ENCODE measurements at regions not wholly inside any gene's neighbourhood (a gene's known extent, or its start where the extent isn't known, plus 50 kb on each side); places are given as distances from the start of the nearest gene placed in this dataset.
"Not testable (repeated sequence)": the region's sequence is repeated elsewhere in the genome, so short reads cannot be mapped to it uniquely, and the experiment has no call there.

- DNase-seq: no peak
Observed at GRCh38 chr2:142315346-142315745, 184.5 kb upstream of the LRP1B start.

- no peak for DNase-seq
Observed at GRCh38 chr2:142314164-142314563, 183.3 kb upstream of the LRP1B start.

- no peak for DNase-seq
Observed at GRCh38 chr2:142310530-142310929, 179.7 kb upstream of the LRP1B start.

- DNase-seq: no peak
Observed at GRCh38 chr2:142308744-142309143, 177.9 kb upstream of the LRP1B start.

- no peak for DNase-seq
Observed at GRCh38 chr2:142307616-142308115, 176.8 kb upstream of the LRP1B start.

GRCh38 chr2:142307086-142307485 is 176.3 kb upstream of the LRP1B start:
- DNase-seq: no peak

DNA sequence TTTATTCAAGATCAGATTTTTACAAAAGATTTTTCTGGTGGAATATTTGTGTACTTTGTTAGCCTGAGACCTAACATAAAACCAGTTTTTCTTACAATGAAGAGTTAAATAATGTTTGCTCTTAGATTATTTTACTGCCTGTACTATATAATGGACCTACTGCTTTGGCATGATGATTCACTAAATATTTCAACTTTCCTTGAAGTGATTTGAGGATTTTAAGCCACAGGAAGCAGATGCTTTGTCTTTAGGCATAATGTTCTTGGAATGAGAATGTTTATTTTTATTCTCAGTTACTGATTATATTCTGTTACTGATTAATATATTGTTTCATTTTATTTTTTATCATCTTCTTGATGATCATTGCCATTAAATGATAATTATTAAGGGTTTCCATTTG is 175.3 kb upstream of the LRP1B start:
- DNase-seq: no peak

DNA sequence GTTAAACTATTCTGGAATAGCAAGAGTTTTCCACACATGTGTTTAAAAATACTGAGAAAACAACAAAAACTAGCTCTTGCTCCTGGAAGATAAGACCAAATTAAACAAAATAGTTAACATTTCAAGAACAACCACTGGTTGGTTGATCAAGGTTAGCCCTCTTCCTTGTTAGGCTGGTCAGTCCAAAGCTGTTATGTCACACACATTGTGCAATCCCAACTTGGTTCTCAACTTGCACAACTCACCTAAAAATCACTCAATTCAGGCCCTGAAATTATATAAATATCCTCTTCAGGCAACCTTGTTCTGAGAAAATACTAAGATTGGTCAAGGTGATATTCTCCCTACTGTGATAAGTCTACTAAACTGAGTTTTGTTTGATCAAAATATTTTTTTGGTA is 169.7 kb upstream of the LRP1B start:
- no peak for DNase-seq

- DNase-seq: no peak
Observed at GRCh38 chr2:142299021-142299420, 168.2 kb upstream of the LRP1B start.

DNA sequence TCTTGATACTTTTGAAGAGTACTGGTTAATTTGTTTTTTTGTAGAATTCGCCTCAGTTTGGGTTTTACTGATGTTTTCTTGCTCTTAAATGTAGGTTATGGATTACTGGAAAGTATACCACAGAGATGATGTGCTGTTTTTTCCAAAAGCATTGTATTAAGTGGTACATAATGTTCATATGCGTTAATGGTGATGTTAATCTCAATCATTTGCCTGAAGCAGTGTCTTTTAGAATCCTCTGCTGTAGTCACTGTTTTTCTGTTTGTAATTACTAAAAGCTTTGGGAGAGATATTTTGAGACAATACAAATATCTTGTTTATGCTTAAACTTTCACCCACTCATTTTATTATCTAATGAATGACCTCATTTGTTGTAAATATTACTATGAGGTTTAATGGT is 163.4 kb upstream of the LRP1B start:
- DNase-seq: no peak

DNA sequence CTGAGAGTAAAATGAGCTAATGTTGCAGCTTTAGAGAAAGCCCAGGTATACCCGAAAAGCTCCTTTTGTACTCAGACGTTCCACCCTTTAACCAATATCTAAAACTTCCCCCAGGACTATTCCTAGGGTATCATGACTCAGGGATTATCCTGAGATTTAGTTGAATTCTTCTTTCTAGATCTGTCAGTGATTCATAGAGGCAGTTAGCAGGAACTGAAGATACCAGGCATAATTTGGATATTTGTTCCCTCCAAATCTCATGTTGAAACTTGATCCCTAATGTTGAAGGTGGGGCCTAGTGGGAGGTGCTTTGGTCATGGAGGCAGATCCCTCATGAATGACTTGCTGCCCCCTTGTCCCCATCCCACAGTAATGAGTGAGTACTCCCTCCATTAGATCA is 161.2 kb upstream of the LRP1B start:
- no peak for DNase-seq

DNA sequence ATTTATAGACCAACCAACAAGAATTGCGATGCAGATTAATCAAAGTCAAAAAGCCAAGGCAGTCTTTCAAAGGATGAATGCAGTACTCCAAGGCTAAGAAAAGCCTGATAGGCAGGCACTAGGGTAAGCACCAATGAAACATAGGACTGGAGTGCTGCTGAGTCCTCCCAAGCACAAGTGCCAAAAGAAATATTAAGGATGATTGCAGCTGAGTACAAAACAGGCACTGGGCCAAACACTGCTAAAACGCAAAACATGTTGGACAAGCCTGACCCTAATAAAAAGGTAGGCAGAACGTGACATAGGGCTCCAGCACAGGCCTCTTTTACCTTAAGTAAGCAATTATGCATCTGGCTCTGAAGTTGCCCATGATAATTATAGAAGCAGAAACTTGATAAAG is 160.1 kb upstream of the LRP1B start:
- no peak for DNase-seq

DNA sequence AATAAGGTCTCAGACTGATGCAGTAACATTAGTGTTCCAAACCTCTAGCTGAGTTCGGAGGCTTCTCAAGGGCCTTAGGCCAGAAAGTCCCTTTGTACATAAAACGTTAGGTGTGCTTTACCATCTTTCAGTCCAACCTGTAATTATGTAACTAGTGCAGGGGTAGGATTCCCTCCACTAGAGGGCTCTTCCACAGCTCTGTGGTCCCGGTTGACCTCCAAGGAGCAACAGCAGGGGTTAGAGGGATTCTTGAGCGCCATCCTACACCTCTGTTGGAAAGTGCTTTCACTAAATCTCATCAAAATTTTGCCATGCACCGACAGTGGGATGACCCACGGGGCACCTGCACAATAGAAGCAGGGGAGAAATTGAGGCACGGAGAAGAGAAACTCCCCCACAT is 155.8 kb upstream of the LRP1B start:
- DNase-seq: no peak

GRCh38 chr2:142285480-142285879 is 154.7 kb upstream of the LRP1B start:
- DNase-seq: no peak

- DNase-seq: not testable (repeated sequence)
Observed at GRCh38 chr2:142284336-142284735, 153.5 kb upstream of the LRP1B start.

- DNase-seq: no peak
Observed at GRCh38 chr2:142280831-142281230, 150.0 kb upstream of the LRP1B start.

DNA sequence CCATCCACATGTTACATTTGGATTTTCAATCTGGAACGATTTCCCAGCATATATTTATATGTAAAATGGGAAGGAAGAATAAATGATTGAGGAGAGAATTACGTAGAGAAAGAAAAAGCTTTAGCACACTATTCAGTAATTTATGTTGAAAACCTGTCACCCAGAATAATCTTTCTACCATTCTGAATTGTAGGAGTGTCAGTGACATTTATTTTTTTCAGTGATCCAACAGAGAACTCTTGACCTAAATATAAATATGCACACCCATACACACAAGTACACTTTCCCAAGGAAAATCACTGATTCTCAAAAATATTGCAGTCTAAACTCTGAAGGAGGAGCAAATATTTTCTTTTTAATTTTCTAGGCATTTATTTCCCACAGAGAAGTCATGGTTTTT is 140.2 kb upstream of the LRP1B start:
- no peak for DNase-seq

DNA sequence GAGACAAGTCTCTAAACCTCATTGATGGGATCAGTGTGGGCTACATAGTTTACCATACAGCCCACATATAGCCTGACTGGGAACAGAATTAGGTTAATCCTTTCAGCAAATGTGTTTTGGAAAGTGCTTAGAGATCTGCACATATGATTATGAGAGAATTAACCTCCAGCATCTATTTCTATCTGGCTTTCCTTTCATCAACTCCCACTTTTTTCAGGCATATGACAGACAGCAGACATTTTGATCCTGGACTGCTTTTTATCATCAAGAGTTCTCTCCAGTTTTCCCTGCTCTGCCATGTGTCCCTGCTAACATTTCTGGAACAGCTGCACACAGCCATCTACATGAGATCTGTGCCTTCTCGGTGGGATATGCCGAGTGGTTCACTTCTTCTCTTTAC is 139.5 kb upstream of the LRP1B start:
- no peak for DNase-seq

- DNase-seq: no peak
Observed at GRCh38 chr2:142259356-142259755, 128.5 kb upstream of the LRP1B start.

- DNase-seq: no peak
Observed at GRCh38 chr2:142254031-142254430, 123.2 kb upstream of the LRP1B start.

DNA sequence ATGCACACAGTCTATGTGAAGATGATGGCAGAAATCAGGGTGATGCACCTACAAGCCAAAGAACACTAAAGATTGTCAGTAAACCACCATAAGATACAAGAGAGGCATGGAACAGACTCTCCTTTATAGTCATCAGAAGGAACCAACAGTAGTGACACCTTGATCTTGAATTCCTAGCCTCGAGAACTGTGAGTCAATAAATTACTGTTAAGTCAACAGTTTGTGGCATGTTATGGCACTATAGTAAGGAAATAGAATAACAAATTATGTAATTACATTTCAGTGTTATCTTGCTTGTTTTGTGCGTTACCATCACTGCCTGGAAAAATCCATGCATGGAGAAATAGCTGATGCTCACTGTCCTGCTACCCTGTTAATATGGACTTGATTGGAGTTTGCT is 110.2 kb upstream of the LRP1B start:
- no peak for DNase-seq

- no peak for DNase-seq
Observed at GRCh38 chr2:142236181-142236580, 105.4 kb upstream of the LRP1B start.

DNA sequence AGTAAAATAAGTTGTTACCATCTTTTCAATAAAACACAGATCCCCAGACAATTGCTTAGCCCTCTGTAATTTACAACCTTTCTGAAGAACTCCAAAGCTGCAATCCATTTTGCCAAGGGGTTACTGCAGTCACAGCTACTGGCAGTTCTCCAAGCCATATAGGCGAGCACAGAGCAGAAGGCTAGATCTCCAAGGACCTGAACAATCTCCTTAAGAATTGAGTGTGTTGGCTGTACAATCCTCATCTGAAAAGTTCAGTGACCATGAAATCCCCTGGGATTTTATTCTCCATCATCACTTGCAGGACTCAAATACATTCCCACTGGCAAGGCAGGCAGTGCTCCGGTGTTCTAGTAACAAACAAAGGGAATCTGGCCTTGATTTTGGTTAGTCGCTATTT is 103.9 kb upstream of the LRP1B start:
- DNase-seq: no peak

- no peak for DNase-seq
Observed at GRCh38 chr2:142223309-142223708, 92.5 kb upstream of the LRP1B start.

- no peak for DNase-seq
Observed at GRCh38 chr2:142222715-142223114, 91.9 kb upstream of the LRP1B start.

DNA sequence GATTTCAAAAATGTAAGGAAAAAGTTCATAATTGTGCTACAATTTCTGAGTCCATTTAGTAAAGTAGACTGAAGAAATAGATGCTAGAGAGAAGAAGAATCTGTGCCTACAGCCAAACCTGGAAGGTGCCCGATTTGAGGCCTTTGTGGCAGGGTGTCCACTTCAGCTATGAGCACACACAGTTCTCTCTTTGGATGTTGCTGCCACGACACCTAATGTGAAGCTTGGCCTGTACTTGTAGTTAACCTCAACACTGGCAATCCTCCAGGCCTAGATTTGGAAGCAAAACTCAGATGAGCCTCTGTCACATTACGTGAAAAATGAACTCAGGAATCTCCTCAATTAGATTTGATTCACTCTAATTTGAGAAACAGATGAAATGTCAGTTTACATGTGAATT is 90.1 kb upstream of the LRP1B start:
- DNase-seq: no peak

Data from NCI-H510A (cell line).